ENCODE measurements at regions not wholly inside any gene's neighbourhood (a gene's known extent, or its start where the extent isn't known, plus 50 kb on each side); places are given as distances from the start of the nearest gene placed in this dataset.
"Not testable (repeated sequence)": the region's sequence is repeated elsewhere in the genome, so short reads cannot be mapped to it uniquely, and the experiment has no call there.

GRCh38 chr5:136466041-136466415 lies 100.7 kb upstream of the TRPC7 start:
- TF ChIP-seq CTCF (IDR thresholded peaks at IDR 0.05; ENCODE audit: extremely low read depth, missing control alignments) = no peak
- DNase-seq (ENCODE audit: low spot score) = no peak

- no peak for DNase-seq (ENCODE audit: low spot score)
Measured at GRCh38 chr5:136458481-136458880, 93.1 kb upstream of the TRPC7 start.

GRCh38 chr5:136457390-136458013 lies 92.2 kb upstream of the TRPC7 start:
- no peak for DNase-seq (ENCODE audit: low spot score)

More at GRCh38 chr5:136458481-136458880, 93.1 kb upstream of the TRPC7 start:
- TF ChIP-seq CTCF (IDR thresholded peaks at IDR 0.05; ENCODE audit: extremely low read depth, missing control alignments) = no peak

GRCh38 chr5:136455409-136455808 lies 90.1 kb upstream of the TRPC7 start:
- no peak for TF ChIP-seq CTCF (IDR thresholded peaks at IDR 0.05; ENCODE audit: extremely low read depth, missing control alignments)

More at GRCh38 chr5:136457390-136458013, 92.2 kb upstream of the TRPC7 start:
- TF ChIP-seq CTCF (IDR thresholded peaks at IDR 0.05; ENCODE audit: extremely low read depth, missing control alignments) = no peak

DNA sequence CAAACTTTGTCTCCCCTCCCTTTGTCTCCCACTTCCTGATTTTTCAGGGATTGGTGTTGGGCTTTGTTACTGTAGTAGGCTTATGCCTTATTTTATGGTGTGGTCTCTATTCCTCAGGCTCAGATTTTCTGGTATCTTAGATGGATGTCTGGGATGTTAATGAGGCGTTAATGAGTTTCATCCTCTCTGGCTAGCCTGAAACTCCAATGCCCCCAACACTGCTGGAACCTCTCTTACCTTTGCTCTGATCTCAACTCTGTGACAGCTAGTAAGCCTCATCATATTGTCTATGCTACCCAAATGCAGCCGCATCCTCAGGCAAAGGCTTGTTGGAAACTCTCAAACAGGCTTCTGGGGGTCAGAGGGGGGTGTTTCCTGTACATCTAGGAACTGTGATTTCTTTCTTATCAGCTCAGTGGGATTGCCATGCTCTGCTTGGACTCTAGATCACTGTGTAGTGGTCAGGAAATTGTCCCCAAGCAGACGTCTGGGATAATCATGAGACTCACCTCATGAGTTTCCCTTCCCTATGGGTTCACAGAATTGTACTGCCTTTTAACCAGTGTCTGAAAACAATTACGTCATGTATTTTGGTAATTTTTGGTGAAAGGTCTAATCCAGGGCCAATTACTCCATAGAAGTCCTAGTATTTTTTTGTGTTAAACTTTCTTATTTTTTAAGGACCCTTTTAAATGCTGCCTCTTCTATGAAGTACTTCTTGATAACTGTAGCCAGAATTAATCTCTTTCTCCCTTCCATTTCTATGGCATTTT lies 88.8 kb upstream of the TRPC7 start:
- TF ChIP-seq CTCF (IDR thresholded peaks at IDR 0.05; ENCODE audit: extremely low read depth, missing control alignments) = no peak
- DNase-seq (ENCODE audit: low spot score) = no peak

More at GRCh38 chr5:136455409-136455808, 90.1 kb upstream of the TRPC7 start:
- no peak for DNase-seq (ENCODE audit: low spot score)

GRCh38 chr5:136453199-136453598 lies 87.9 kb upstream of the TRPC7 start:
- TF ChIP-seq CTCF (IDR thresholded peaks at IDR 0.05; ENCODE audit: extremely low read depth, missing control alignments) = no peak
- no peak for DNase-seq (ENCODE audit: low spot score)

GRCh38 chr5:136447576-136447975 lies 82.2 kb upstream of the TRPC7 start:
- not testable (repeated sequence) for DNase-seq (ENCODE audit: low spot score)

Measured in GM20000 (cell line).